Right lobe of liver (tissue), 6 donors: ENCODE measurements at regions not wholly inside any gene's neighbourhood (a gene's known extent, or its start where the extent isn't known, plus 50 kb on each side); places are given as distances from the start of the nearest gene placed in this dataset.
"Not testable (repeated sequence)": the region's sequence is repeated elsewhere in the genome, so short reads cannot be mapped to it uniquely, and the experiment has no call there.

Experiments
- ATAC-seq, 4 donors: fragments of 200-7000 bp; cut with Tn5 transposase; one replicate each; pipeline ENCODE4 v1.9.1; 2020; ENCODE audit warnings: mild to moderate bottlenecking in 4 of 4, moderate library complexity in 4 of 4
- DNase-seq, 3 donors: peaks; one replicate each; pipeline ENCODE4 v3.0.0-alpha.2; 2020
- H3K27ac ChIP-seq, 3 donors: fragments of 200-600 bp; one replicate each; pipeline ENCODE4 v1.8.0; 2022
- H3K27me3 ChIP-seq, 2 donors: fragments of 200-600 bp; one replicate each; pipeline ENCODE4 v1.8.0; 2022
- H3K36me3 ChIP-seq, 4 donors: fragments of 200-600 bp; sonication (generic) in 1 of 4; one replicate each; pipeline versions ENCODE4 v1.5.1 to v1.8.0; 2017 to 2022; ENCODE audit warnings: control low read depth in 1 of 4
- H3K4me1 ChIP-seq, 4 donors: fragments of 200-600 bp; sonication (generic) in 1 of 4; one replicate each; pipeline versions ENCODE4 v1.5.1 to v1.8.0; 2017 to 2022; ENCODE audit warnings: control low read depth in 1 of 4
- H3K4me3 ChIP-seq, 3 donors: fragments of 200-600 bp; one replicate each; pipeline ENCODE4 v1.8.0; 2022
- H3K9me3 ChIP-seq, 4 donors: fragments of 200-600 bp; sonication (generic) in 1 of 4; one replicate each; pipeline versions ENCODE4 v1.5.1 to v1.8.0; 2017 to 2022; ENCODE audit warnings: control low read depth in 1 of 4
- CTCF ChIP-seq, 4 donors: fragments of 200-600 bp in 3 of 4; fragments of 450-650 bp in 1 of 4; IDR thresholded peaks; one replicate each; pipeline versions ENCODE4 v1.5.1 to v1.8.0; 2016 to 2022; ENCODE audit warnings: antibody characterized with exemption in 4 of 4, mild to moderate bottlenecking in 2 of 4
- POLR2A ChIP-seq: fragments of 450-650 bp; IDR thresholded peaks from one replicate; pipeline ENCODE4 v1.6.1; 2017; ENCODE audit warnings: antibody characterized with exemption, mild to moderate bottlenecking
- WGBS: methylation state at CpG from one replicate; pipeline ENCODE4 v1.1.6; 2018; ENCODE audit warnings: low coverage, low lambda C conversion rate; ENCODE audit not compliant: insufficient coverage; ENCODE audit errors: missing lambda C conversion rate; 5-methylcytosine and 5-hydroxymethylcytosine counted together
- intact Hi-C, 2 donors: fragments of 100-400 bp; cut with DNase I; formaldehyde crosslinking; loops; one replicate each; pipeline versions ENCODE4 v1.11.2 to v1.14.1; 2022
- donor health status: DM: no; HTN: yes; CAD: no.
- donor health status: DM: no; HTN: no; CAD: no.
- donor health status: DM: no; HTN: no; CAD: no.
- donor health status: DM: no; HTN: yes; CAD: no.
- donor health status: DM: no; HTN: yes; CAD: no.

- Histone ChIP-seq H3K9me3 (no peaks in the 10 kb centered on the region), H3K27ac (no peak overlapping the region), H3K4me3 (no peak overlapping the region), H3K36me3 (no peaks in the 10 kb centered on the region), H3K4me1 (no peaks in the 10 kb centered on the region), H3K27me3 (no peaks in the 10 kb centered on the region)
- no peak for DNase-seq
- TF ChIP-seq CTCF (IDR thresholded peaks at IDR 0.05) (no peak), POLR2A (no peak)
- intact Hi-C loops: no loop called here
- WGBS: 70% methylated on average over 4 of the region's 4 CpGs
- ATAC-seq: no peak
Measured at GRCh38 chr7:13017333-13017857, 330.0 kb downstream of the ARL4A start.

GRCh38 chr7:13017881-13018280, 330.4 kb downstream of the ARL4A start:
- intact Hi-C loops: no loop called here
- no peak for ATAC-seq
- H3K9me3 ChIP-seq: no peaks in the 10 kb centered on the region

GRCh38 chr7:13021566-13022300, 334.3 kb downstream of the ARL4A start:
- 82% methylated on average over 6 of the region's 6 CpGs for WGBS
- Histone ChIP-seq H3K4me1 (no peaks in the 10 kb centered on the region), H3K9me3 (no peaks in the 10 kb centered on the region), H3K36me3 (no peaks in the 10 kb centered on the region), H3K27ac (no peak overlapping the region), H3K27me3 (no peaks in the 10 kb centered on the region), H3K4me3 (no peak overlapping the region)
- intact Hi-C loops: no loop called here
- ATAC-seq (no peak), DNase-seq (no peak)
- TF ChIP-seq POLR2A (no peak), CTCF (IDR thresholded peaks at IDR 0.05) (no peak)

More at GRCh38 chr7:13017881-13018280, 330.4 kb downstream of the ARL4A start:
- no peak for DNase-seq
- H3K27ac ChIP-seq: no peak overlapping the region
- H3K27me3 ChIP-seq: no peaks in the 10 kb centered on the region
- H3K4me1 ChIP-seq: no peaks in the 10 kb centered on the region
- H3K4me3 ChIP-seq: no peak overlapping the region
- TF ChIP-seq POLR2A (no peak), CTCF (IDR thresholded peaks at IDR 0.05) (no peak)
- H3K36me3 ChIP-seq: no peaks in the 10 kb centered on the region

GRCh38 chr7:13024121-13024674, 336.8 kb downstream of the ARL4A start:
- Histone ChIP-seq H3K27ac (no peak overlapping the region), H3K4me3 (no peak overlapping the region), H3K4me1 (no peaks in the 10 kb centered on the region), H3K27me3 (no peaks in the 10 kb centered on the region), H3K9me3 (no peaks in the 10 kb centered on the region), H3K36me3 (no peaks in the 10 kb centered on the region)
- TF ChIP-seq CTCF (IDR thresholded peaks at IDR 0.05): no peak
- TF ChIP-seq POLR2A: no peak
- 4% methylated on average over 1 of the region's 1 CpG for WGBS
- ATAC-seq (peak in 1 of 4 donors; percentile 13), DNase-seq (no peak)
- intact Hi-C loops: no loop called here

- H3K36me3 ChIP-seq, ATAC-seq, H3K27ac ChIP-seq, DNase-seq, H3K27me3 ChIP-seq, H3K4me1 ChIP-seq, H3K4me3 ChIP-seq, H3K9me3 ChIP-seq, intact Hi-C loops: not testable (repeated sequence)
- 74% methylated on average over 3 of the region's 3 CpGs for WGBS
Measured at GRCh38 chr7:13025043-13025442, 337.6 kb downstream of the ARL4A start.
